ENCODE measurements at regions not wholly inside any gene's neighbourhood (a gene's known extent, or its start where the extent isn't known, plus 50 kb on each side); places are given as distances from the start of the nearest gene placed in this dataset.

GRCh38 chr9:134245179-134245578 is 80.8 kb upstream of the RNU6ATAC start:
- TF ChIP-seq CTCF (IDR thresholded peaks at IDR 0.05) = no peak
- no peak for TF ChIP-seq POLR2A (IDR thresholded peaks at IDR 0.05)

Measured in thyroid gland (tissue), 4 donors.